ENCODE measurements at regions not wholly inside any gene's neighbourhood (a gene's known extent, or its start where the extent isn't known, plus 50 kb on each side); places are given as distances from the start of the nearest gene placed in this dataset.
"Not testable (repeated sequence)": the region's sequence is repeated elsewhere in the genome, so short reads cannot be mapped to it uniquely, and the experiment has no call there.

GRCh38 chr17:68097161-68097805, 61.7 kb downstream of the KPNA2 start:
- Mint-ChIP-seq H3K4me1 (peaks cover 4% of the 10 kb centered on the region), H3K27me3 (no peaks in the 10 kb centered on the region), H3K36me3 (no peaks in the 10 kb centered on the region), H3K4me3 (no peak overlapping the region), H3K27ac (no peak overlapping the region), H3K9me3 (no peaks in the 10 kb centered on the region)

DNA sequence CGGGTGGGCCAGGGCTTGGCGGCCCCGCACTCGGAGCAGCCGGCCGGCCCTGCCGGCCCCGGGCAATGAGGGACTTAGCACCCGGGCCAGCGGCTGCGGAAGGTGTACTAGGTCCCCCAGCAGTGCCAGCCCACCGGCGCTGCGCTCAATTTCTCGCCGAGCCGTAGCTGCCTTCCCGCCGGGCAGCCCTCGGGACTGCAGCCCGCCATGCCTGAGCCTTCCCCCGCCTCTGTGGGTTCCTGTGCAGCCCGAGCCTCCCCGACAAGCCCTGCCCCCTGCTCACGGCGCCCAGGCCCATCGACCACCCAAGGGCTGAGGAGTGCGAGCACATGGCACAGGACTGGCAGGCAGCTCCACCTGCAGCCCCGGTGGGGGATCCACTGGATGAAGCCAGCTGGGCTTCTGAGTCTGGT, 63.8 kb downstream of the KPNA2 start:
- H3K4me3 Mint-ChIP-seq, result not testable (repeated sequence)

GRCh38 chr17:68100000-68100641, 64.6 kb downstream of the KPNA2 start:
- H3K9me3 Mint-ChIP-seq, result no peaks in the 10 kb centered on the region
- peak overlapping the region; percentile 93 for H3K4me3 Mint-ChIP-seq

More for the DNA sequence above, 63.8 kb downstream of the KPNA2 start:
- not testable (repeated sequence) for H3K36me3 Mint-ChIP-seq, H3K9me3 Mint-ChIP-seq, H3K27me3 Mint-ChIP-seq, H3K27ac Mint-ChIP-seq
- peaks cover 25% of the 10 kb centered on the region for H3K4me1 Mint-ChIP-seq

DNA sequence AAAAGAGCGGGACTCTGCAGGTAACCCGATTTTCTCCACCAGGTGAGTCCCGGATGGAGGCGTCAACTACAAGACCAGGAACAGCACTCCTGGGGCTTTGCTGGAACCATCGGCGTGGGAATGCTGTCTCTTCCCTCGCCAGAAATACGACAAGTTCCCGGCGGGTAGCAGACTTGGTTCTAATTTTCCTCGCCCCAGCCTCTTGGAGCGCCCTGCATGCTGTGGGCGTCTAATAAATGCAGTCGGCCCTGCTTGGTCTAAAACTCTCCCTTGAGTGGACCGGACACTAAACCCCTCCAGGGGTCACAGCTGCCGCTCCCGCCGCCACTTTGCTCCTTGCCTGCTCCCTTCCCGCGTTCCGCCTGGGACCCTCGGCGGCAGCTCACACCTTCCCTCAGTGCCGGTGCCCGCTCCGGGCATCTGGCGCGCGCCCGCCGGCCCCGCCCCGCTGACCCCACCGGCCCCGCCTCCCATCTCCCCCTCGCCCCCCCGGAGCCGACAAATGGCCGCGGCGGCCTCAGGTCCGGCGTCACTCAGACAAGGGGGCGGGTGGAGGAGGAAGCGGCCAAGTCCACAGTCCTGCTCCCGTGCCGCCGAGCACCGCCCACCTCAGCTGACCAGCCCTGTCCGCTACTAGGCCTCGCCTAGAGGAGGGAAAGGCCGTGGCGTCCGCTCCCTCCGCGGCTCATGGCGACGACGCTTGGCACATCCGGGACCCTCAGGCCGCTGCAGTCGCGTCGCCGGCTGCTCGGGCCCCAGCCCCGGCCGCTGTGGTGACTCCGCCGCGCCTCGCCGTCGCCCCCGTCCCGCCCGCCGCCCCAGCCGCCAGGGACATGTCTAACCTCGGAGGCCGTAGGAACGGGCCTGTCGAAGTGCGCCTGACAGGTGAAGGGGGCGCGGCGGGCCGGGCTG, 65.8 kb downstream of the KPNA2 start:
- Mint-ChIP-seq H3K4me3 (peak overlapping the region; percentile 93), H3K4me1 (peaks cover 36% of the 10 kb centered on the region), H3K27ac (peak overlapping the region; percentile 88), H3K36me3 (no peaks in the 10 kb centered on the region), H3K27me3 (no peaks in the 10 kb centered on the region), H3K9me3 (no peaks in the 10 kb centered on the region)

More at GRCh38 chr17:68100000-68100641, 64.6 kb downstream of the KPNA2 start:
- H3K4me1 Mint-ChIP-seq, result peaks cover 30% of the 10 kb centered on the region
- no peaks in the 10 kb centered on the region for H3K27me3 Mint-ChIP-seq
- H3K27ac Mint-ChIP-seq, result no peak overlapping the region
- no peaks in the 10 kb centered on the region for H3K36me3 Mint-ChIP-seq

DNA sequence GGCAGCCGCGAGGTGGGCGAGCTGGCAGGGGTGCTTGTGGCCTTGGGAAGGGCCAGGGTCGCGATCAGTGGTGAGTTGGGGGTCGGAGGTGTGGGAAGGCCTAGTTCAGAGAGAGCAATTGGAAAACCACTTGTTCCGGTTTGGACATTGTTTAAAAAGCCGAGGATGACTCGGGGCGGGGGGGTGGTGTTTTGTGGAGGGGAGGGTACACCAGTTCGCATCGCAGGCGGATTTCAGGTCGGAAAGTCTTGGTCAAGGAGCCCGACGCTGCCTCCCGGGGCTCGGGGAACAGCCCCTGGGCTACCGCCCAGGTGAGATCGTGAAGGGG, 66.4 kb downstream of the KPNA2 start:
- peak overlapping the region; percentile 88 for H3K27ac Mint-ChIP-seq

GRCh38 chr17:68102318-68102758, 66.8 kb downstream of the KPNA2 start:
- peak overlapping the region; percentile 88 for H3K27ac Mint-ChIP-seq
- H3K4me3 Mint-ChIP-seq, result peak overlapping the region; percentile 93
- no peaks in the 10 kb centered on the region for H3K27me3 Mint-ChIP-seq
- peaks cover 2% of the 10 kb centered on the region for H3K36me3 Mint-ChIP-seq
- peaks cover 46% of the 10 kb centered on the region for H3K4me1 Mint-ChIP-seq
- no peaks in the 10 kb centered on the region for H3K9me3 Mint-ChIP-seq

More for the DNA sequence above, 66.4 kb downstream of the KPNA2 start:
- Mint-ChIP-seq H3K9me3 (no peaks in the 10 kb centered on the region), H3K4me3 (peak overlapping the region; percentile 93), H3K27me3 (no peaks in the 10 kb centered on the region), H3K4me1 (peaks cover 43% of the 10 kb centered on the region), H3K36me3 (no peaks in the 10 kb centered on the region)

- peak overlapping the region; percentile 90 for H3K27ac Mint-ChIP-seq
- H3K4me3 Mint-ChIP-seq, result peak overlapping the region; percentile 93
- H3K27me3 Mint-ChIP-seq, result no peaks in the 10 kb centered on the region
- peaks cover under 1% of the 10 kb centered on the region for H3K9me3 Mint-ChIP-seq
- peaks cover 6% of the 10 kb centered on the region for H3K36me3 Mint-ChIP-seq
- peaks cover 51% of the 10 kb centered on the region for H3K4me1 Mint-ChIP-seq
Observed at GRCh38 chr17:68103148-68103547, 67.6 kb downstream of the KPNA2 start.

- Mint-ChIP-seq H3K4me1 (peaks cover 62% of the 10 kb centered on the region), H3K27me3 (no peaks in the 10 kb centered on the region), H3K4me3 (no peak overlapping the region), H3K9me3 (peaks cover 5% of the 10 kb centered on the region), H3K36me3 (peaks cover 12% of the 10 kb centered on the region), H3K27ac (peak overlapping the region; percentile 23)
Observed at GRCh38 chr17:68106085-68106484, 70.5 kb downstream of the KPNA2 start.

DNA sequence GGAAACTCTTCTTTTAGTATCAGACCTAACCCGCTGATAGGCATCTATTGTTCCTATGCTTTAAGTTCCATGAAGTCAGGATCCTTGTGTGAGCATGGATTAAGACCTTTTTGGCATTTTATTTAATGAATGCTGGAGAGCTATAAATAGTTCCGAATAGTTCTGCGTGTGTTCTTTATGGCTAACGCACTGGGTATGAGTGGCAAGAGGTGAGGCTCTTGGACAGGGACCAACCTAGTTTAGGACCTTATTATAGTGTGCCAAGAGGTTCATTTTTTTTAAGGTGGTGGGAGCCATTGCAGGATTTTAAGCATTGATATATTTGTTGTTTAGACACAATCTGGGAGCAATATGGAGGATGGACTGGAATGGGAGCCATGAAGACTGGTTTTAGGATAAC, 71.8 kb downstream of the KPNA2 start:
- Mint-ChIP-seq H3K27ac (no peak overlapping the region), H3K4me1 (peaks cover 57% of the 10 kb centered on the region), H3K36me3 (peaks cover 12% of the 10 kb centered on the region), H3K4me3 (no peak overlapping the region), H3K27me3 (no peaks in the 10 kb centered on the region), H3K9me3 (peaks cover 5% of the 10 kb centered on the region)

DNA sequence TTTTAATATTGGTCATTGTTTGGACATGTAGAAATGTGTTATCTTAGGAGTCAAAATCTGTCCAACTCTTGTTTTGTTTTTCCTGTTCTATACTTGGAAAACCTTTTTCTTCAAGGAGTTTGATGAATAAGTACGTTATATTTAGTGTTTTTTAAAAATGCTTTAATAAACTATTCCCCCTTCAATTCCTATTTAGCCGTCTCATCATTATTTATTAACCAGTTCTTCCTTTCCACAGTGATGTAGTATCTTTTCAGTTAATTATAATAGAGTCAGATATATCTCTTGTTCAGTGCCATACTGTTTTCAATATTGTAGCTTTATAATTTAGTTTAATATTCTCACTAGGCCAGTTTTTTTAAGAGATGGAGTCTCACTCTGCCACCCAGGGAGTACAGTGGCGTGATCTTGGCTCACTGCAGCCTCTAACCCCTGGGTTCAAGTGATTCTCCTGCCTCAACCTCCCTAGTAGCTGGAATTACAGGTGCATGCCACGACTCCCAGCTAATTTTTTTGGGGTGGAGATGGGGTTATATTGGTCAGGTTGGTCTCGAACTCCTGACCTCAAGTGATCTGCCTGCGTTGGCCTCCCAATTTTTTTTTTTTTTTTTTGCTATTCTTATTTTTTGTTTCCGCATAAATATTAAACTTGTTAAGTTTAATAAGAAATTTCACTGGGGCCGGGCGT, 72.9 kb downstream of the KPNA2 start:
- Mint-ChIP-seq H3K27ac (no peak overlapping the region), H3K36me3 (peaks cover 12% of the 10 kb centered on the region), H3K27me3 (no peaks in the 10 kb centered on the region), H3K4me3 (no peak overlapping the region), H3K9me3 (peaks cover 5% of the 10 kb centered on the region), H3K4me1 (peaks cover 47% of the 10 kb centered on the region)

DNA sequence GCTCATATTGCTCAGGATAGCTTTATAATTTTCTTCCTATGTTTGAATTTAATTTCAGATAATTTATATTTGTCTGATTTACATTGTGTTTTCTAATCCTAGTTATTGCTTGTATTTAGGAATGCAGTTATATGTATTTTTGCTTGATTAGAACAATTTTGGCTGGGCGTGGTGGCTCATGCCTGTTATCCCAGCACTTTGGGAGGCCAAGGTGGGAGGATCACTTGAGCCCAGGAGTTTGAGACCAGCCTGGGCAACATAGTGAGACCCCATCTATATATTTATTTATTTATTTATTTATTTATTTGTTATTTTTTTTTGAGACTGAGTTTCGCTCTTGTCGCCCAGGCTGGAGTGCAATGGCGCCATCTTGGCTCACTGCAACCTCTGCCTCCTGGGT, 73.9 kb downstream of the KPNA2 start:
- H3K9me3 Mint-ChIP-seq, H3K27me3 Mint-ChIP-seq, H3K4me3 Mint-ChIP-seq, H3K27ac Mint-ChIP-seq: not testable (repeated sequence)
- peaks cover 12% of the 10 kb centered on the region for H3K36me3 Mint-ChIP-seq
- H3K4me1 Mint-ChIP-seq, result peaks cover 37% of the 10 kb centered on the region

GRCh38 chr17:68116211-68116610, 80.7 kb downstream of the KPNA2 start:
- H3K9me3 Mint-ChIP-seq, H3K4me3 Mint-ChIP-seq, H3K4me1 Mint-ChIP-seq, H3K27ac Mint-ChIP-seq, H3K27me3 Mint-ChIP-seq: not testable (repeated sequence)
- peaks cover 13% of the 10 kb centered on the region for H3K36me3 Mint-ChIP-seq

- Mint-ChIP-seq H3K9me3 (no peaks in the 10 kb centered on the region), H3K4me3 (no peak overlapping the region), H3K4me1 (peaks cover 12% of the 10 kb centered on the region), H3K36me3 (peaks cover 21% of the 10 kb centered on the region), H3K27me3 (no peaks in the 10 kb centered on the region), H3K27ac (no peak overlapping the region)
Observed at GRCh38 chr17:68122587-68122986, 87.1 kb downstream of the KPNA2 start.

DNA sequence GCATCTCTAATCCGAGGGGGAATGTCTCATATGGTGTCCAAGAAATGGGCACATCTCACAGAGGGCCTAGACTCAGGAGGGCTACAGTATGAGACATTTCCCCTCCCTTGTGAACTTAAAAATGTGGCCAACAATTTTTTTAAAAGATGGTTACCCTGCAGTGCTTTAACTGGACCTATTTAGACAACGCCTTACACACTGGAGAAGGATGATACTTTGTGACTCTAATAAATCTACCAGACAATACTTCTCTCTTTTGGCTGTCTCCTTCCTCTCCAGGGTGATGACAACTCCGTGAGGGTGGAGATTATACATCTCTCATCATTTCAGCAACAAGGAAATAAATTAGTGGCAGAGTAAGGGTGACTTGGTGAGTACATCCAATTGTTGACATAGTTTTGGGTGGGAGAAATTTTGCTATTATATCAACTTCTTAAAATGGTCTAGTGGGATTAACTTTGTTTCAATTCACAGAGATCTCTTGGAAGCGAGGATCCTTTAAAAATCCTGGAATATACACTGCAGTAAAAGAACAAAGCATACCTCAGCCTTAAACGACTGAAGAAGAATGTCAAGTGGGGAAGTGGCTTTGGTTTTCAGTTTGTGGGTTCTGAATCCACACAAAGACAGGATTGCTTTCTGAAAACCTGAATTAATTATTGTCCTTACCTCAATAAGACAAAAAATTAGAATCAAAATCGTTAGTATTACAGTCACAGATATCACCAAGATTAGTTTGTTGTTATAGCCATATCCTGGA, 89.8 kb downstream of the KPNA2 start:
- H3K36me3 Mint-ChIP-seq, result peaks cover 19% of the 10 kb centered on the region
- H3K27me3 Mint-ChIP-seq, result no peaks in the 10 kb centered on the region
- H3K4me3 Mint-ChIP-seq, result no peak overlapping the region
- no peak overlapping the region for H3K27ac Mint-ChIP-seq
- peaks cover 12% of the 10 kb centered on the region for H3K4me1 Mint-ChIP-seq
- no peaks in the 10 kb centered on the region for H3K9me3 Mint-ChIP-seq

DNA sequence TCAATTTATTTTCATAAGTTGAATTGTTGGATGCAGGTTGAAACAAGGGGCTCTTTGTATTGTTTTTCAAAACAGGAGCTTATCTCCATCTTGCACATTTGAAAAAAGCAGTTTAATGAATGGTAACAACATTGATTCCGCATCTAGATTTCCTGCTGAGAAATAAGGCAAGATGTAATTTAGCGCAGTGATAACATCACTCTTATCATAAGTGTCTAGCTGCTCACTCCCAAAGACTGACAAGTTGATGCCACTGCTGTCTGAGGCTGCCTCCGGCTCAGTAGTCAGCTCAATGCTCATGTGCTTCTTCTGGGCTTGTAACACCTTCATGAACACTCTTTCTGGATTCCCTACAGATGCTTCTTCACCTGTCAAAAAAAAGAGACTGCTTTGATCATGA, 92.4 kb downstream of the KPNA2 start:
- Mint-ChIP-seq H3K27ac (no peak overlapping the region), H3K9me3 (no peaks in the 10 kb centered on the region)

More for the DNA sequence above, 92.4 kb downstream of the KPNA2 start:
- peaks cover 12% of the 10 kb centered on the region for H3K36me3 Mint-ChIP-seq
- no peak overlapping the region for H3K4me3 Mint-ChIP-seq
- no peaks in the 10 kb centered on the region for H3K27me3 Mint-ChIP-seq
- H3K4me1 Mint-ChIP-seq, result peaks cover 12% of the 10 kb centered on the region
